Stimulated activated CD4-positive, alpha-beta T cell treated with anti-CD3 and anti-CD28 coated beads, Interleukin-12 subunit alpha, Interleukin-12 subunit beta, amount 100 ng/mL, for 4 hours (primary cell): ENCODE measurements at regions not wholly inside any gene's neighbourhood (a gene's known extent, or its start where the extent isn't known, plus 50 kb on each side); places are given as distances from the start of the nearest gene placed in this dataset.
"Not testable (repeated sequence)": the region's sequence is repeated elsewhere in the genome, so short reads cannot be mapped to it uniquely, and the experiment has no call there.

Experiments used
- DNase-seq: peaks from one replicate; pipeline ENCODE4 v3.0.0-alpha.2; 2020

DNA sequence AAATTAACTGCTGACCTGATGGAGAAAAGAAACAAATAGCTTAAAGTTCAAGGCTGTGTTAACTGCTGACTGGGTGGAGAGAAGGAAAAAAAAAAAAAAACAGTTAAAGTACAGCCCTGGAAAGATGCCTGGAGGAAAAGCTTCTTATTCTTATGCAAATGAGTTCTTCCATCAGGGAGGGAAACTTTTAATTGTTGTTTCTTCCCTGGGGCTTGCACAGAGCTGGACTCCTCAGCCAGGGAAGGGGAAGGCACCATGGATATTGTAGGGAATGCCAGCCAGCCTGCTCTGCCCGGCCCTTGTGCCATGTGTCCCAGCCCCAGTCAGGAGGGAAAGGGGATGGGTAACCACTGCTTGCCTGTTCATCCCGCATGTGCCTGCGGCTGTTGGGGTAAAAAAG is 833.1 kb upstream of the CRIM1 start:
- DNase-seq = no peak

DNA sequence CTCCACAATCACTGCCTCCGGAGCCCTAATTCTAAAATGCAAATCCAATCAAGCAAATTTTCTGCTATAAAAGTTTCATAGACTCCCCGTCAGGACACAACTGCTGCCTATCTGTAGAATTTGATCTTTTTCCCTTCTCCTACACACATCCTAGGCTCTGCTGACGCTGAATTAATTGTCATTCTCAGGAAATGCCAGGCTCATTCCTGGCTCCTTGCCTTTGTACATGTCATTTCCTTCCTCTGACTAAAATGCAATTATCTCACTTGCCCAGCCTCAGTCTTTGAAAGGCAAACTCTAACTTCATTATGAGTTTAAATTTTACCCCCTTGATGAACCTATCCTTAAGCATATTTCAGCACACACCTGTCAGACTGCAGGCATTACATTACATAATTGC is 844.9 kb upstream of the CRIM1 start:
- no peak for DNase-seq

DNA sequence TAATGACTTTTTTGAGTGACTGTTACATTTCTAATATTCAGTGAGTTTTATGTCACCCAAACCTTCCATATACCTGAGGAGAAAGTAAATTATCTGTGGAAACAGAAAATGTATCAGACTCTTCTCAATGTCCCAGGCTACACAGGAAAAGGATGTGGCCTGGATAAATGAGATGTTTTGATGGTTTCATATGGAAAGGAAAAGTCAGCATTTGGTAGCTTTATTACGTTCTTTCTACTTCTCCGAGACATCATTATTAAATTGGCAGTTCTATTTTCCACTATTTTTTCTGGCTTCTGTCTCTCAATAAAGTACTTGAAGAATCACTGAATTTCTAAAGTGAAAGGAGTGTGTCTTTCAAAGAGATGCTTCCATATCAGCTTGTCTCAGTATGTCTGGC is 847.0 kb upstream of the CRIM1 start:
- DNase-seq = no peak

DNA sequence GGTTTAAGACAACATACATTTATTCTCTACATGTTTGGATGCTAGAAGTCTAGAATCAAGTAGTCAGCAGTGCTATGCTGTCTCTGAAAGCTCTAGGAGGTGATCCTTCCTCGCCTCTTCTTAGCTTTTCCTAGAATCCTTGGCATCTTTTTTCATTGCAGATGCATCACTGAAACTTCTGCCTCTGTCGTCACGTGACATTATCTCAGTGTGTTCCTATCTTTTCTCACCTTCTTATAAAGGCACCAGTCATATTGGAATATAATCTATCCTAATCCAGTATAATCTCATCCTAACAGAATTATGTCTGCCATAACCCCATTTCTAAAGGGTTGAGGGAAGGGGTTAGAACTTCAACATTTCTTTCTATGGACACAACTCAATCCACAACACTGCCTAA is 851.2 kb upstream of the CRIM1 start:
- no peak for DNase-seq

DNA sequence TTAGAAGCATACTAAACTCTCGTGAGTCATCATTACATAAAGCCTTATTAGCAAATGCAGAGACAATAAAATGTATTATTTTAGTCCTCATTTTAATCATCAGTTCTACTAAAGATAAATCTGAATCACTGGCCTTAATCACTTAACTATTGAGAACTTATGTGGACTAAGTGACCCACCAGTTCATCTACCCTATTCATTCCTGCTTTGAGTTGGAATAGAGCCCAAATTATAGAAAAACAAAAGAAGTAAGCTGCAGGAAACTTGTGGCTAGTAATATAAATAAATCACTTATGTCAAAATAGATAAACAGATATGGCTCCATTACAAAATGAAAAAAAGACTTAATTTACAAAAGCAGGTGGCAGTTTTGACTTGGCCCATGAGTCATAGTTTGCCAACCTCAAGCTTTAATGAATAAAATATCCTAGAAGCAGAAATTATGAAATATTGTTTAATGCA is 851.8 kb upstream of the CRIM1 start:
- DNase-seq = no peak

DNA sequence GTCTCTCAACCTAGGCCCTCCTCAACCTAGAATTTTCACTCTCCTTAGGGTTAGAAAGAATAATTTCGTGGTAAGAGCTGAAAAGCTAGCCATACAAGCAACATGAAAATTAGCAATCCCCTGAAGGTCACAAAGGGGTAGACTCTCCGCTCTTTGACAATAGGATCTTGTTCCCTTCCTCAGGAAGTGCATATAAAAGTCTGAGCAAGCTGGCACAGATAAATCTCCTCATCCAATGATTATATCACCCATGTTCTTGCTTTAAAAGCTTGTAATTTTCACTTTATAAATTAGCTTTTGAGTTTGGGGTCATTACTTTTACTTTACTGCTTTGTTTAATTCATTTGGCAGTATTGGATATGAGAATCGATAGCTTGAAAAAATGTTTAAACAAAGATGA is 852.3 kb upstream of the CRIM1 start:
- DNase-seq = no peak

DNA sequence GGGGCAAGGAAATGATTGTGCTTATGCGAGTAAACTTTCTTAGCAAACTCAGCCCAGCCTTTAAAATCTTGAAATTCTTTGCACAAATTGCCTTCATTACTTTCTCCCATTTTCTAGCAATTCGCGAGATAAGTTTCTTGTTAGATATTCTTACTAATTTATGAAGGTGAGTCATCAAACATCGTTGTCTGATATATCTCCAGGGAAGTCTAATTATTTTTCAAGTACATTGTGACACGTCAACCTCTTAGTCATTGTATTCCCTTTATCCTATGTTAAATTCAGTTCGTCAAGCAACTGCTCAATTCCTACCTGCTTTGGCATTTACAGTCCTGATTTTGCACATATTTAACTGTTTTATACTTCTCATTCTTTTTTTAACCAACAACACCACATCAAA is 854.5 kb upstream of the CRIM1 start:
- no peak for DNase-seq

DNA sequence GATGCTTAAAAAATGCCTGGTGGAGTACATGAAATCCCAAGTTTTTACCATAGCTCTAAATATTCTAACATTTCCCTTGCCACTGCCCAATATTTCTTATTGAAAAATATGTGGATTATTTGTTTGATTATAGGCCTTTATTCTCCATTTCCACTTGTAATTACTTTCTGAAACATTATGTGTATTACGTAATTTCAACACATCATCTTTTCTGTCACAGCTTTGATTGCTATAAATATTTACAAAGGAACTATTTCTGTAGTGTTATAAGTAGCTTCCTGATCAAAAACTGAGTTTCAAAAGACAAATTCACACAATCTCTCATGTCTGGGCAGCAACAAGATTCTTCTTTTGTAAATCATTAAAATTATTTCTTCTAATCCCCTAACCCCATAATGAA is 859.6 kb upstream of the CRIM1 start:
- DNase-seq = no peak

DNA sequence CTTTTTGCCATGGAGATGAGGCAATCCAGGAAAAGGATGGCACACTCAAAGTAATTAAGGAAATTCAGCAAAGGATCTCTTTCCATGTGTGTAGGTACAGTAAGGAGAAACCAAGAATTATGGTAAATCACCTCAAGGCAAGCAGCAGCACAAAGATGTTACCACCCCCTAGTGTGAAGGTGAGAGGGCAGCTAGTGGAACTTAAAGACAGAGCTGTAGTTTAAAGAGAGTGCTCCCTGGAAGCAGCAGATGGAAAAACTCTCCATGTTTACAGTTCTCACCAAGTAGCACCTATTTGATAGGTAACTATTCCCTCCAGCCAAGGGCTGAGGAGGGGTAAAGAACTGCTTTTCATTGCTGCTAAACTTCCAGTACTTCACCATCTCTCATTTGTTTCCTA is 860.4 kb upstream of the CRIM1 start:
- DNase-seq = no peak

DNA sequence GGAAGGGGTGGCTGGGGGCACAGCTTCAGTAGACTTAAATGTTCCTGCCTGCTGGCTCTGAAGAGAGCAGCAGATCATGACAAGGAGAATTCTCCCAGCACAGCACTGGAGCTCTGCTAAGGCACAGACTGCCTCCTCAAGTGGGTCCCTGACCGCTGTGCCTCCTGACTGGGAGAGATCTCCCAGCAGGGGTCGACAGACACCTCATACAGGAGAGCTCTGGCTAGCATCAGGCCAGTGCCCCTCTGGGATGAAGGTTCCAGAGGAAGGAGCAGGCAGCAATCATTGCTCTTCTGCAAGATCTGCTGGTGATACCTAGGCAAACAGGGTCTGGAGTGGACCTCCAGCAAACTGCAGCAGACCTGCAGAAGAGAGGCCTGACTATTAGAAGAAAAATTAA is 877.5 kb upstream of the CRIM1 start:
- DNase-seq = not testable (repeated sequence)

DNA sequence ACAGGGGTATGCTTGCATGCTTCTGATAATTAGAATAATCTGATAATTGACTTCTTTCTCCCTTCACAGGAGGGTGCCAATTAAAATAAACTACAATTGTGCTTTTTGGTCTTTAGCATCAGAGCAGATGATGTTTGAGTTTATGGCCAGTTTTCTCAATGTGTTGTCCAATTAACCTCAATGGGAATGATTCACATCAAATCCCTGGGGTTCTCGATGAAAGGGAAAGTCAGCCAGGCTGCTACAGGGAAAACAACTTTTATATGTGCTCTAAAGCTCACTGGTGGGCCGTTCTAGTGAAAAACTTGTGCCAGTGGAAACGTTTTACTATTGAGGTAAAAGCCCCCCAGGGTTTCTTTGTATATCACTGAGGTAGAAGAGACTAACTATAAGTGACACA is 887.3 kb upstream of the CRIM1 start:
- DNase-seq = no peak

DNA sequence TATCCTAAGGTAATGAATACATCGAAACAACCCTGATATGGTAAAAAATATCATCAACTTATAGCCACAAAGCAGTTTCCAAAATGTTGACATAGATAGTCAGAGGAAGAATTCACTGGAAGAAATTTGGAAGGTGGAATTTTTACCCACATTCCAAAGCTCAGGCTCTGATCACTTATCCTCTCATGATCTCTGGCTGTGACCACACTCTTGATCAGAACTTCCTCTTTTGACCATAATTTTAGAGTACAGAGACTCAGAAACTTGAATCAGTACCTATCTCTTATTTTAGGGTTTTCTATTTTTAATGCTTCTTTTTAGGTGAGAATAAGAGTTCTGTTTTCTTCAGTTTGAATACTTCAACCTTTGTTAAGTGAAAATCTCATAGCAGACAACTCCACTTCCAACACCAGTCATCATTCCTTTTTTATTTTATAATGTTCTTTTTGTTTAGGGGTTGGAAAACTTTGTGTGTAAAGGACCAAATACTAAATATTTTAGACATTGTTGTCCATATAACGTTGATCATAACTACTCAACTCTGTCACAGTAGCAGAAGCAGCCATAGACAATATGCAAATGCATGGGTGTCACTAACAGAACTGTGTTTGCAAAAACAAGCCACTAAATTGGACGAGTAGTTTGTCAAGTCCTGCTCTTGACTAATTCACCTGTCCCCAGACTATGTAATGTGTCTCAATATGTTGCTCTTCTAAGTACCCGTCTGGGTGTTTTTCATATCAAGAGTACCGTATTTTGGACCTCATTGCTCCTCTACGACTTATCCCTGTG is 891.6 kb upstream of the CRIM1 start:
- no peak for DNase-seq

DNA sequence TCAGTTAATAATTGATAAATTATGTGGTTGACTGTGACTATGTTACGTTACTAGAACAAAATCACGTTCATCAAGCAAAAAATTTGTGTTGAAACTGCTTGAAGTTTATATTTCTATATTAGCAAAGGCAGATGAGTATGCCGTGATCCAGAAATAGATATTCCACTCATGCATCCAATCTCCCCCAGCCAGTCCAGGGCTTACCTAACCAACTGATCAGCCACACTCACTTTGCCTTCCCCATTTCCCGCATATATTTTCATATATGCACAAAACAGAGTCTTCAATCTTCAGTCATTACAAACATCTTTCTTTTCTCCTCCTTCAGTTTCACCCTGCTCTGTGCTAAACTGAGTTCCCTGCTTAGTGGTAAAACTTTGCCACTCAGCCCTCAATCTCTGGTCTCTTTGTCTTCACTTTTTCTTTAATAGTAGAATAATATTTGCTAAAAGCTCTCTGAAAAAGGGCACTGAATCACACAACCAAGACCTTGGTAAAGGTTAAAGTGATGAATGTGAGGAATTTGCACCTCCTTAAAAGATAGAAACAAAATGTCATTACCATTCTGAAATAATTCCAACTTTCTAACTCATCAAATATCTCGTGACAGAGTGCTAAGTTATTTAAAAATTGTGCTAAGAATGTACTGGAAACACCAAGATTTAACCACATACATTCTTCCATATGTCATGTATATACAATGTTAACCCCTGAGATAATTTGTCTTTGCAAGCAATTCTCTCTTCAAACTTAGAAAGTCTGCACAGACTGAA is 893.2 kb upstream of the CRIM1 start:
- no peak for DNase-seq

DNA sequence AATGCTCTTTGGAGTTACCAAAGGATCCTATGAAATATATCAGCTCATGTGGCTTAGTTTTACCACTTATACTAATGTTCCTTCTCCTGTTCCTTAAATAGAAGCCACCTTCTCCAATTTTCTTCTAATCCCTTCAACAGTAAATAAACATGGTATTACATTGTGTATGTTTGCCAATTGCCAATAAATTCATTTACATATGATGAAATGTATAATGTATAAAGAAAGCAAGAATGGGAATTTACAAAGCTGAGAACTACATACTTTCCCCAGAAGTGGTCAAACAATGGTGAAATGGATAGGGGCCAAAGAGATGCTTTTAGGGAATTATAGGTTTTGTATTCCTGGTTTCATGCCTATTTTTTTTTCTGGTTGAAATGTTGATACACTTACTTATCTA is 894.2 kb upstream of the CRIM1 start:
- DNase-seq = no peak

DNA sequence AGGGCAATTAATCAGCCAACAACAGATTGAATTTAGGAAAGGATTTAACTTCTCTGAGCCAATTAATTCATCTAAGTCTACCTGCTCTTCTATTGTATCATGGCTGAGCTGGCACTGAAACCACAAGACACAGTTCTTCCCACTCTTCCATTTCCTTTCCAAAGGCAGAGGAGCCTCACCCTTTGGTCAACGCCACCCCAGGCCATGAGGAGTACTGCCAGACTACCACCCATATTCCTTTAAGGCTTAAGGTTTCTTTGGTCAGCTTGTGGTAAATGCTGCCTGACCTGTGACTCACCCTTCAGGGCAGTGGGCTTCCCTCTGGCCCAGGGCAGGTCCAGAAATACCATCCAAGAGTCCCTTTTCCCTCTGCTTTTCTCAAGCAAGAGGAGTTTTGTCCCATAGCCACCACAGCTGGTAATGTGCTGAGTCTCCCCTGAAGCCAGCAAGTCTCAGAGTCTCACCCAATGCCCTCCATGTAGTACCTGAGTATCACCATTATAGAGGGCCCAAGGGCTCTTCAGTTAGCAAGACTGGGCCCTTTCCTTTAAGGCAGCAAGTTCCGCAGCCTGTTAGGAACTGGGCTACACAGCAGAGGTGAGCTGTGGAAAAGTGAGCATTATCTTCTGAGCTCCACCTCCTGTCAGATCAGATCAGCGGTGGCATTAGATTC is 900.5 kb upstream of the CRIM1 start:
- no peak for DNase-seq

DNA sequence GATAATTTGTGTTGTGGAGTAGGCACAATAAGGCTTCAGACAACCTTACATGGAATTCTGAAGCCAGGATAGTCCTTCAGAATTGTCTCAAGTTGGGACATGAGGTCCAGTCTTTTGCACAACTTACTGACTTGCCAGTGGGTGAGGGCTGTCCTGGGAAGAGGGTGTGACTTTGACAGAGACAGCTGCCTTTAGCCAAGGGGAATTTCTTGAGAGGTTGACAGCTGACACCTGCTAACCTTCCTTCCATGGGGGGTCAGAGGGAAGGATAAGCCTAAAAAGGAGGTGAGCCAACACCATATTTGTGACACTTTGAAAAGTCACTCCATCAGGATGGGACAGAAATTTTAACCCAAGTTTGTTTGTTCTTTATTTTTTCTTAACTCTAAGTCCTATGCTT is 907.8 kb upstream of the CRIM1 start:
- no peak for DNase-seq

DNA sequence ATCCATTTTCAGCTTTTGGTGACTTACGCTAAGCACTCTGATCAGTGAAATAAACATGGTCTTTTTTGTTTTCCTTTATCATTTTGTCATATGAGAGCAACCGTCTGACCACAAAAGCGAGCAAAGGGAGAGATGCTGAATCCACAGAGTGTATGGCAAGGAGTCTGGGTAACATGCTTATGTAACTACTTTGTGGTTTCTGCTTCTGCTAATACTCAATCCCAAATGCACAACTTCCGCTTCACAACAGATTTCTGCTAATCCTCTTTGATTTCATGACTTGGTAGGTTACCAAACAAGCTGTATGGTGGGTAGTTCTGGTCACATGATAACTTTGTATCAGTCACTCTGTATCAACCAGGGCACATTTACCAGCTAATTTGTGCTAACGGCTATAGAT is 908.4 kb upstream of the CRIM1 start:
- no peak for DNase-seq

DNA sequence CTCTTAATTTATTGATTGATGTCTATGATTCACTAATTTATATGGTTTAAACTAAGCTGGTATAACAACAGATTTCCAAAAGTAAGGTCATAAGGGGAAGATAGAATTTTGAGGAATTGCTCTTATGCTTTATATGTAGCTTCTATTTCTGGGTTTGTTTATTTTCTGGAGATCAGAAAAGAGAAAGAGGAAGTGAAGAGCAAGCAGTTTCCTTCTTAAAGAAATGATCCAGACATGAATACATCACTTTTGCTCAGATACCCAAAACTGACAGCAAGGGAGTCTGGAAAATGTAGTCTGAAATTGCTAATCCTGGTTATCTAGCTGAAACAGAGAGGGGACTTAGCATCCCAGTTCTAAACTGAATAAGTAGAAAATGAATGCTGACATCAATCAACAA is 912.5 kb upstream of the CRIM1 start:
- no peak for DNase-seq

DNA sequence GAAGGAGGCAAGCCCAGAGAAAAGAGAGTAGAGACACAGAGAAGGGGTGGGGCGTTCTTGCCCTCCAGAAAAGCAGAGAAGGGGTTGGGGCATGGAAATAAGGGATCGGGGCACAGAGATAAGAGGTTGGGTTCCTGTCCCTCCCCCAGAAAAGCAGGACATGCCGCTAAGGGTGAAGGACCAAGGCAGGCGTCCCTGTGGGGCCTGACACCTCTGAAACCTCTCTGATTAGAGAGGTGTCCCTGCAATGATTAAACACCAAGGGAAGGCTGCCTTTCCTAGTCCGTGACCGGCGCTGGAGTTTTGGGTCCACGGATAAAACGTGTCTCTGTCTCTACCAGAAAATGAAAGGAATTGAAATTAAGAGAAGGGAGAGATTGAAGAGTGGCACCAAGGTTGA is 914.0 kb upstream of the CRIM1 start:
- not testable (repeated sequence) for DNase-seq

DNA sequence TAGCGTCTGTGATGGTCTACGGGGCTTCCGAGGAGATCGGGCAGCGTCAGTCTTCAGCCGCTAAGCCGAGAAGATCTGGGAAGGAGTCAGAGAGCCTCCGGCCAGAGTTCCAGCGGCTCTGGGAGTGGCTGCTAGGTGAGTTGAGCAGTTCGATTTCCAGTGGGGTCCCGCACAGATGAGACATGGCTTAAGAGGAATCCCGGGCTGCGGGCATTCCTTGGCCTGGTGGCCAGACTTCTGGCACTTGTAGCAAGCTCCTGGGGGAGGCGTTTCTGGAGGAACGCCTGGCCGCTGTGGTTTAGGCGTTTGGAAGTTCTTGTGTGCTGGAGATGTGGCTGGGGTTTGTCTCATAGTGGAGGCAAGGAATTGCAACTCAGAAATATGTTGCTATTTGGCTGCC is 915.3 kb upstream of the CRIM1 start:
- not testable (repeated sequence) for DNase-seq

DNA sequence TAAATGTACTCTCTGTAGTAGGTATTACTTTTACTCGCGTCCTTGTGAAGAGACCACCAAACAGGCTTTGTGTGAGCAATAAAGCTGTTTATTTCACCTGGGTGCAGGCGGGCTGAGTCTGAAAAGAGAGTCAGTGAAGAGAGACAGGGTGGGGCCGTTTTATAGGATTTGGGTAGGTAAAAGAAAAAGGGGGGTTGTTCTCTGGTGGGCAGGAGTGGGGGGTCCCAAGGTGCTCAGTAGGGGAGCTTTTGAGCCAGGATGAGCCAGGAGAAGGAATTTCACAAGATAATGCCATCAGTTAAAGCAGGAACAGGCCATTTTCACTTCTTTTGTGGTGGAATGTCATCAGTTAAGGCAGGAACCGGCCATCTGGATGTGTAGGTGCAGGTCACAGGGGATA is 918.7 kb upstream of the CRIM1 start:
- not testable (repeated sequence) for DNase-seq

DNA sequence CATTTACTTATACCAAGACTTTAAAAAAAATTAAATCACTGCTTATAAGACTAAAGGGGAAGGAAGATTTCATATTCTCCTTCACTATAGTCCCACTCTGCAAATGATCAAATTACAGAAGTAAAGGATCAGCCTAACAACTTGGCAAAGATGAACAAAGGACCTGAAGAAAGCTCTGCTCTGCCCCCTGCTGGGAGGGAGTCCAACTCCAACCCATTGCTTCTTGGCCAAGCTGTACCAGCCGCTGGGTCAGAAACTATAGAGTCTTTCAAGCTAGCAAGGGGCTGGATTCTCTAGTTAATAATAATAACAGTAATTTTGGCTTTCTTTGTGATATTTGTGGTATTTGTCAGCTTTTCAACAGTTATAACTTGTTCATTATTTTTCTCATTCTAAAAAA is 927.0 kb upstream of the CRIM1 start:
- DNase-seq = peak; percentile 2

DNA sequence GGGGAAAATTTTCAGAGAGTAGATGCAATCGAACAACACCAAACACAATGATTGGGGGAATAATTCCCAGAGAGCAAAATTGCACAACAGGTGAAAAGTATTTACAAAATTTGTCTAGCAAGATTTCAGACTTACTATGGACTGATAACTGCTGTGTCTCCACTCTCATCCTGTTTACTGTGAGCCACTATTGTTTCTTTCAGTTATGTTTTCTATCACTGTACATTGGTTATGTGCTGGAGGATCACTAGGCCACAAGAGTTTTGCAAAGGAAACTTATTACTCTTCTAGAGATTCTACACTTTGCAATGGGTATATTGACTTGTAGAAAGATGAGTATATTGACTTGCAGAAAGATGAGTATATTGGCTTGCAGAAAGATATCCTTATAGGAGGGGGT is 934.1 kb upstream of the CRIM1 start:
- DNase-seq = no peak

DNA sequence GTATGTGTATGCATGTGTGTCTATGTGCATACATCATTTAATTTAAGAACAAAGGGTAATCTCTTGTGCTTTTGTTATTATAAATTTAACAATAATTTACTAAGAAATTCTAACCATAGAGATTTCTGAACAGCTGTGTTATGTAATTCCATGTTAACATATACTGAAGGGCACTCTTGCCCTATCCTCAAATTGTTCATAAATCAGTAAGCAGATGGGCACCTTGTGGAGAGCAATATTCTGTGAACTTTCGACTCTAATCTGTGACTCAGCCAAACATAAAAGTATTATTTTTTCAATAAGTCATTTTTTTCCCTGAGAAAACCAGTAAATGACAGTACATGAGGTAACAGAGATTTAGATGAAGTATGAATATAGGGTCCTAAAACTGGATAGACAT is 938.3 kb upstream of the CRIM1 start:
- DNase-seq = no peak
